Inflammatory macrophage treated with lipopolysaccharide for 4 hours (primary cell): ENCODE measurements at regions not wholly inside any gene's neighbourhood (a gene's known extent, or its start where the extent isn't known, plus 50 kb on each side); places are given as distances from the start of the nearest gene placed in this dataset.

Source experiments
- DNase-seq: peaks from one replicate; pipeline ENCODE4 v3.0.0-alpha.2; 2020

DNA sequence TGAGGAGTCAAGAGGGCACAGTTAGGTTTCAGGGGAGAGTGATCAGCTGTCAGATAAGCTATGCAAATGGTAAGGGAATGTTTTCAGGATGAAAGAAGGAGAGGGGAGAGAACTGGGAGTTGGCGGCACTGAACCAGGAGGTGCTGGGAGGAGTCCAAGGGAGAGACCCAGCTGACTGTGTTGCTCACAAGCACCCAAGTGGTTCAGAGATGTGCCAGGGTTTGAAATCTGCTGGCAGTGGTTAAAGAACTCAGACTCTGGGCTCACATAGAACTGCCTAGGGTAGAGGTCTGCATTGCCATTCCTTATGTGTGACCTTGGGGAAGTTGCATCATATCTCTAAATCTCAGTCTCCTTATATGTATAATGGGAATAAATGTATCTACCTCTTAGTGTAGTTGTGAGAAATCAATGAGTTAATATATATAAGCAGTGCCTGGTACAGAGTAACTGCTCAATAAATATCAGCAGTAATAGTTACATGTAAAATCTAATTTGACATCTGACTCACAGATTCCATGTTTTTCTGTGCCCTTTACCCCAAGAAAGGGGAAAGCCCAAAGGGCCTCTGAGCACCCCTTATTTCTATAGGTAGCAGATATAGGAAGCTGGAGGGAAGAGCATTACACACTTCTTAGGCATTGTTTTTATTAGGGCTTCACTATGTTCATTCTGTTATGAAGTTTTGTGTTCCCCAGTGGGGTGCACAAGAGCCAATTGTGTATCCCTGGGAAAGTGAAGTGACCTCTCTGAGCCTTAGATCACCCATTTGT is 66.9 kb upstream of the SESN3 start:
- DNase-seq = no peak

DNA sequence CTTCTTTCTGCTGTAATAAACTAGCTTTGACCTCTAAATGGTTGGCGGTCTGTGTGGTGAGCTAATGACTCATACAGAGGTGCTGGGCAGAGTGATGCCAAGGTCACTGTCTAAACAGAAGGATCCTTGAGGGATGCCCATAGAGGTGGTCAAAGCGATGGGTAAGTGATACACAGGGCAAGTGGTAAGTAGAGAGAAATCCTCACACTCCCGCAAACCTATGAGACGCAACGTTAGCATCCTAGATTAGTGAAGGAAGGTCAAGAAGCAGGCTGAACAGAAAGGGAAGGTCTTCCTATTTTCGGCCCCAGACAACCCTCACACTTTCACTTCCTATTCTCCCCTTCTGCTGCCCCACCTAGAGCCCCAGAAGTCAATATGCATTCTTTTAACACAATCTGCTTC is 65.6 kb upstream of the SESN3 start:
- peak; percentile 45 for DNase-seq

DNA sequence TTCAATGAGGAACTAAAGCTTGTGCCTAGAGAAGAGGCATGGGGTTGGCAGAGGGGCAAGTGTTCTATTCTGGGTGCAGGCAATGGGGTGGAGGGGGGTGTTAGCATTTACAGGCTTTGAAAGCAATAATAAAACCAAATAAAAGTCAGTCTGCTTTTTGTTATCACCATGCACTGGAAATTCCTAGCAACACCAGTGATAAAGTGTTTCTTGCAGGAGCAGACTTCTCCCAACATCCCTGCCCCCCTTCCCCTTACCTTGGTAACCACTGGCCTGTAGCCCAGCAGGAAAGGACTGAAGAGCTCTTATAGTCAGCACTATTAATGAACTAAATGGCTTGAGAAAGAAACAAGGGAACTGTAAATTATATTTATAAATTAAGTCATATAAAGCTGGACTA is 65.2 kb upstream of the SESN3 start:
- no peak for DNase-seq

GRCh38 chr11:95295382-95296149 is 64.6 kb upstream of the SESN3 start:
- DNase-seq = no peak

GRCh38 chr11:95294701-95295100 is 63.7 kb upstream of the SESN3 start:
- DNase-seq = no peak

- DNase-seq = no peak
These were observed 62.1 kb upstream of the SESN3 start for GRCh38 chr11:95293116-95293515.

GRCh38 chr11:95291946-95292345 is 60.9 kb upstream of the SESN3 start:
- no peak for DNase-seq

- no peak for DNase-seq
These were observed 58.5 kb upstream of the SESN3 start for GRCh38 chr11:95289378-95290101.

- DNase-seq = no peak
These were observed 53.4 kb upstream of the SESN3 start for GRCh38 chr11:95284057-95285052.

- peak; percentile 63 for DNase-seq
These were observed 52.6 kb upstream of the SESN3 start for GRCh38 chr11:95283650-95284049.

GRCh38 chr11:95283146-95283545 is 52.1 kb upstream of the SESN3 start:
- DNase-seq = no peak

GRCh38 chr11:95282291-95282751 is 51.3 kb upstream of the SESN3 start:
- DNase-seq = peak; percentile 37
